HepG2 (cell line): ENCODE measurements at regions not wholly inside any gene's neighbourhood (a gene's known extent, or its start where the extent isn't known, plus 50 kb on each side); places are given as distances from the start of the nearest gene placed in this dataset.

Source experiments
- ATAC-seq: fragments of 200-7000 bp; cut with Tn5 transposase; 3 replicates; pipeline ENCODE4 v1.9.1; 2020; ENCODE audit warnings: mild to moderate bottlenecking, moderate library complexity
- BruUV-seq: library from RNA; stranded (reverse); fragments of 400-500 nt; replicated peaks from 2 replicates; lab custom pipeline; 2021; lab: Mats Ljungman, UMichigan
- CTCF ChIA-PET: fragments of 300-600 bp; formaldehyde crosslinking; extraction: SDS; loops from one replicate; lab custom pipeline; 2021; ENCODE audit warnings: low total read pairs, inconsistent platforms, low intra/inter-chr PET ratio; lab: Yijun Ruan, JAX
- POLR2A ChIA-PET: fragments of 350-600 bp; sonication (Branson Sonifier 250); formaldehyde crosslinking; loops from one replicate; lab custom pipeline; 2020; ENCODE audit warnings: antibody characterized with exemption, inconsistent platforms; lab: Yijun Ruan, JAX
- DNase-seq: peaks from one replicate; pipeline ENCODE4 v3.0.0-alpha.2; 2015; ENCODE audit warnings: low spot score
- FAIRE-seq: peaks from 3 replicates; lab custom pipeline; 2011; peaks lifted over from hg19 to GRCh38; lab: Jason Lieb, UNC
- H2AFZ ChIP-seq: one replicate; pipeline ENCODE4 v1.6.1; 2011; ENCODE audit warnings: low read length, inconsistent platforms
- H3K27ac ChIP-seq: fragments of 300-600 bp; 3 replicates; pipeline ENCODE4 v1.8.0; 2011; ENCODE audit warnings: mixed run types, mild to moderate bottlenecking, mixed read lengths, low read length, inconsistent platforms; ENCODE audit not compliant: insufficient read depth; ENCODE audit errors: extremely low read length
- H3K27me3 ChIP-seq, 2 experiments: fragments of 200-600 bp in 1 of 2; 2 replicates in 1 of 2; 3 replicates in 1 of 2; pipeline versions ENCODE4 v1.6.0 to v1.8.0; 2011; ENCODE audit warnings: low read length in 2 of 2, mild to moderate bottlenecking in 2 of 2, moderate library complexity in 2 of 2, inconsistent platforms in 1 of 2; ENCODE audit not compliant: insufficient read depth in 2 of 2, control insufficient read depth in 1 of 2
- H3K36me3 ChIP-seq, 2 experiments: fragments of 200-600 bp in 1 of 2; replicated peaks in 1 of 2; 2 replicates in 1 of 2; 3 replicates in 1 of 2; pipeline versions ENCODE4 v1.5.1 to v1.8.0; 2011; ENCODE audit warnings: low read length in 2 of 2, inconsistent platforms in 1 of 2; ENCODE audit not compliant: insufficient read depth in 2 of 2, control insufficient read depth in 1 of 2
- H3K4me1 ChIP-seq: 2 replicates; pipeline ENCODE4 v1.5.1; 2012; ENCODE audit warnings: low read length, inconsistent platforms; ENCODE audit not compliant: insufficient read depth
- H3K4me2 ChIP-seq: 2 replicates; pipeline ENCODE4 v1.6.0; 2011; ENCODE audit warnings: low read depth, low read length, inconsistent platforms
- H3K4me3 ChIP-seq, 3 experiments: fragments of 200-600 bp in 1 of 3; sonication (generic), shearing (Covaris generic) in 1 of 3; replicated peaks in 1 of 3; 2 replicates each; pipeline ENCODE4 v1.5.1; 2011 to 2016; ENCODE audit warnings: low read length in 3 of 3, inconsistent platforms in 2 of 3, low read depth in 2 of 3, mild to moderate bottlenecking in 2 of 3, control low read depth in 1 of 3, mixed read lengths in 1 of 3; ENCODE audit not compliant: insufficient read depth in 1 of 3
- H3K79me2 ChIP-seq: one replicate; pipeline ENCODE4 v1.6.1; 2011; ENCODE audit warnings: low read length, inconsistent platforms; ENCODE audit not compliant: insufficient read depth
- H3K9ac ChIP-seq: 2 replicates; pipeline ENCODE4 v1.6.0; 2011; ENCODE audit warnings: mild to moderate bottlenecking, low read depth, low read length, inconsistent platforms; ENCODE audit not compliant: insufficient read depth
- H3K9me3 ChIP-seq: 2 replicates; pipeline ENCODE4 v1.5.1; 2012; ENCODE audit warnings: mild to moderate bottlenecking, low read length
- H4K20me1 ChIP-seq: 2 replicates; pipeline ENCODE4 v1.6.0; 2011; ENCODE audit warnings: inconsistent platforms, mild to moderate bottlenecking, low read length, moderate library complexity; ENCODE audit not compliant: insufficient read depth
- HMG20B ChIP-seq: conservative IDR thresholded peaks from 2 replicates; pipeline ENCODE4 v1.6.1; 2016; ENCODE audit warnings: missing genetic modification reagents, missing compliant biosample characterization
- KLF9 ChIP-seq: IDR thresholded peaks from 2 replicates; pipeline ENCODE4 v1.6.1; 2016; ENCODE audit warnings: low read depth
- PHF20 ChIP-seq: sonication (generic); formaldehyde crosslinking; IDR thresholded peaks from 2 replicates; pipeline ENCODE4 v1.5.0; 2020; ENCODE audit warnings: mild to moderate bottlenecking, missing genetic modification reagents
- RBM39 ChIP-seq: fragments of 200-400 bp; formaldehyde crosslinking; IDR thresholded peaks from one replicate; pipeline ENCODE4 v1.6.1; 2018; ENCODE audit warnings: antibody characterized with exemption, mild to moderate bottlenecking, low read depth, low read length; ENCODE audit not compliant: poor library complexity, severe bottlenecking
- REL ChIP-seq: sonication (generic); formaldehyde crosslinking; conservative IDR thresholded peaks from 2 replicates; pipeline ENCODE4 v1.8.0; 2022; ENCODE audit warnings: mild to moderate bottlenecking, missing genetic modification reagents, moderate library complexity
- SIN3A ChIP-seq: IDR thresholded peaks from 2 replicates; pipeline ENCODE4 v1.6.1; 2011; ENCODE audit warnings: low read depth, mild to moderate bottlenecking, control low read depth, low read length, borderline replicate concordance
- TARDBP ChIP-seq: sonication (generic); formaldehyde crosslinking; IDR thresholded peaks from 2 replicates; pipeline ENCODE4 v1.8.0; 2022; ENCODE audit warnings: mild to moderate bottlenecking, missing genetic modification reagents
- TGIF2 ChIP-seq: IDR thresholded peaks from 2 replicates; pipeline ENCODE4 v1.6.1; 2016; ENCODE audit warnings: control low read depth, missing compliant biosample characterization
- TOE1 ChIP-seq: sonication (generic); formaldehyde crosslinking; IDR thresholded peaks from 2 replicates; pipeline ENCODE4 v1.4.0; 2020; ENCODE audit warnings: mild to moderate bottlenecking, missing genetic modification reagents
- WIZ ChIP-seq: sonication (generic); formaldehyde crosslinking; IDR thresholded peaks from 2 replicates; pipeline ENCODE4 v1.5.1; 2020; ENCODE audit warnings: mild to moderate bottlenecking, missing genetic modification reagents
- ZNF12 ChIP-seq: sonication (generic); formaldehyde crosslinking; IDR thresholded peaks from 2 replicates; pipeline ENCODE4 v1.5.0; 2020; ENCODE audit warnings: missing genetic modification reagents
- ZNF281 ChIP-seq: sonication (generic); formaldehyde crosslinking; IDR thresholded peaks from 2 replicates; pipeline ENCODE4 v1.4.0; 2020; ENCODE audit warnings: missing genetic modification reagents, borderline replicate concordance
- ZNF652 ChIP-seq: IDR thresholded peaks from 2 replicates; pipeline ENCODE4 v1.6.1; 2016; ENCODE audit warnings: low read depth, borderline replicate concordance
- ZSCAN22 ChIP-seq: sonication (generic); formaldehyde crosslinking; IDR thresholded peaks from 2 replicates; pipeline ENCODE4 v1.4.0; 2020; ENCODE audit warnings: mild to moderate bottlenecking, missing genetic modification reagents
- whole genome bisulfite sequencing: methylation state at CpG from one replicate; pipeline ENCODE4 v1.1.6; 2017; ENCODE audit warnings: low lambda C conversion rate; 5-methylcytosine and 5-hydroxymethylcytosine counted together
- in situ Hi-C: cut with HindIII; loops from 2 replicates; pipeline ENCODE4 v1.10.0; 2017; ENCODE audit warnings: low pct_unique_long_range_greater_than_20kb; ENCODE audit not compliant: extremely low pct_ligation_motif_present
- intact Hi-C: fragments of 100-400 bp; cut with micrococcal nuclease; formaldehyde crosslinking; loops from one replicate; pipeline ENCODE4 v1.10.0; 2022; ENCODE audit not compliant: unreplicated experiment
- TF ChIP-seq, protein P1 (sequence below): conservative IDR thresholded peaks from 2 replicates; pipeline ENCODE4 v1.6.1; 2018; ENCODE audit warnings: missing genetic modification reagents

- TF ChIP-seq WIZ (CRISPR knock-in tag) (no peak), KLF9 (no peak), ZNF281 (CRISPR knock-in tag) (no peak), ZSCAN22 (CRISPR knock-in tag) (no peak), HMG20B (CRISPR knock-in tag) (no peak), TGIF2 (no peak), ZNF12 (CRISPR knock-in tag) (no peak), TOE1 (no peak), REL (CRISPR knock-in tag) (no peak), TARDBP (CRISPR knock-in tag) (no peak), RBM39 (no peak), SIN3A (no peak), PHF20 (CRISPR knock-in tag) (no peak), ZNF652 (CRISPR knock-in tag) (no peak)
- TF ChIP-seq, protein P1, sequence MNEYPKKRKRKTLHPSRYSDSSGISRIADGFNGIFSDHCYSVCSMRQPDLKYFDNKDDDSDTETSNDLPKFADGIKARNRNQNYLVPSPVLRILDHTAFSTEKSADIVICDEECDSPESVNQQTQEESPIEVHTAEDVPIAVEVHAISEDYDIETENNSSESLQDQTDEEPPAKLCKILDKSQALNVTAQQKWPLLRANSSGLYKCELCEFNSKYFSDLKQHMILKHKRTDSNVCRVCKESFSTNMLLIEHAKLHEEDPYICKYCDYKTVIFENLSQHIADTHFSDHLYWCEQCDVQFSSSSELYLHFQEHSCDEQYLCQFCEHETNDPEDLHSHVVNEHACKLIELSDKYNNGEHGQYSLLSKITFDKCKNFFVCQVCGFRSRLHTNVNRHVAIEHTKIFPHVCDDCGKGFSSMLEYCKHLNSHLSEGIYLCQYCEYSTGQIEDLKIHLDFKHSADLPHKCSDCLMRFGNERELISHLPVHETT: no peak
- no peaks in the 10 kb centered on the region for H3K4me1 ChIP-seq
- 49% methylated on average over 3 of the region's 3 CpGs for WGBS
- H3K79me2 ChIP-seq: no peaks in the 10 kb centered on the region
- no peaks in the 10 kb centered on the region for H3K27me3 ChIP-seq
- H3K9me3 ChIP-seq: no peaks in the 10 kb centered on the region
- POLR2A ChIA-PET: no interaction called here
- ATAC-seq (no peak), FAIRE-seq (no peak), DNase-seq (no peak)
- no peak overlapping the region for H2AFZ ChIP-seq
- BruUV-seq: no TSS peak
- H3K4me3 ChIP-seq: no peak overlapping the region
- H3K27ac ChIP-seq: no peak overlapping the region
- no peaks in the 10 kb centered on the region for H4K20me1 ChIP-seq
- H3K36me3 ChIP-seq: no peaks in the 10 kb centered on the region
- no peak overlapping the region for H3K4me2 ChIP-seq
- in situ Hi-C loops: no loop called here
- no peak overlapping the region for H3K9ac ChIP-seq
- intact Hi-C loops: no loop called here
- CTCF ChIA-PET: no interaction called here
Measured at GRCh38 chr7:22581099-22581498, 81.1 kb upstream of the STEAP1B start.
